Uterus (tissue), 2 donors: ENCODE measurements at regions not wholly inside any gene's neighbourhood (a gene's known extent, or its start where the extent isn't known, plus 50 kb on each side); places are given as distances from the start of the nearest gene placed in this dataset.

ENCODE experiments used
- CTCF ChIP-seq, 4 experiments: fragments of 200-600 bp in 2 of 4; fragments of 450-650 bp in 2 of 4; sonication (generic) in 2 of 4; IDR thresholded peaks; one replicate each; pipeline ENCODE4 v1.5.1; 2016 to 2019; ENCODE audit warnings: antibody characterized with exemption in 4 of 4, mild to moderate bottlenecking in 2 of 4, moderate library complexity in 1 of 4
- POLR2A ChIP-seq, 2 donors: fragments of 450-650 bp; IDR thresholded peaks; one replicate each; pipeline ENCODE4 v1.6.1; 2016; ENCODE audit warnings: antibody characterized with exemption in 2 of 2, mild to moderate bottlenecking in 1 of 2, moderate library complexity in 1 of 2

DNA sequence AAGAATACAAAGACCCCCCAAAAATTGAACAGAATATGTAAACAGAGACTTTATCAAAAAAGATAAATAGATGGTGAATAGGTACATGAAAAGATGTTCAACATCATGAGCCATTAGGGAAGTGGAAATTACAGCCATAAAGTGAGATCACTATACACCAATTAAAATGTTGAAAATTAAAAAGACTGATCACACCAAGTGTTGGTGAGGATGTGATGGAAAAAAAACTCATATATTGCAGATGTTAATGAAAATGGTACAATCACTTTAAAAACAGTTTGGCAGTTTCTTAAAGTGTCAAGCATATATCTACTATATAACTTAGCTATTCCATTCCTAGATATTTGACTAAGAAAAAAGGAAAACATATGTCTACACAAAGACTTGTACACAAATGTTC, 280.5 kb downstream of the DHX35 start:
- TF ChIP-seq CTCF (IDR thresholded peaks at IDR 0.05) = no peak
- TF ChIP-seq POLR2A (IDR thresholded peaks at IDR 0.05) = no peak
